AG04450 (cell line): ENCODE measurements at regions not wholly inside any gene's neighbourhood (a gene's known extent, or its start where the extent isn't known, plus 50 kb on each side); places are given as distances from the start of the nearest gene placed in this dataset.

Experiments
- CTCF ChIA-PET: fragments of 300-600, 350-600 bp; formaldehyde crosslinking; extraction: SDS; loops from one replicate; lab custom pipeline; 2022; ENCODE audit warnings: antibody characterized with exemption, inconsistent platforms; lab: Charles Lee
- POLR2A ChIA-PET: fragments of 350-600 bp; formaldehyde crosslinking; extraction: SDS; loops from one replicate; lab custom pipeline; 2021; ENCODE audit warnings: antibody characterized with exemption, inconsistent platforms; lab: Yijun Ruan, JAX
- DNase-seq: peaks from one replicate; pipeline ENCODE4 v3.0.0-alpha.2; 2011; ENCODE audit warnings: low read depth, low spot score
- H3K27ac ChIP-seq: one replicate; pipeline ENCODE4 v1.5.1; 2012; ENCODE audit warnings: low read depth, low read length, control low read depth
- H3K27me3 ChIP-seq: one replicate; pipeline ENCODE4 v1.6.0; 2012; ENCODE audit warnings: low read length; ENCODE audit not compliant: control insufficient read depth, insufficient read depth
- H3K4me3 ChIP-seq: 2 replicates; pipeline ENCODE4 v1.5.1; 2011; ENCODE audit warnings: mild to moderate bottlenecking, low read depth, low read length, control low read depth
- H3K9me3 ChIP-seq: 2 replicates; pipeline ENCODE4 v1.5.1; 2012; ENCODE audit warnings: low read length; ENCODE audit not compliant: control insufficient read depth, insufficient read depth
- CTCF ChIP-seq: IDR thresholded peaks from 2 replicates; pipeline ENCODE4 v1.5.1; 2011; ENCODE audit warnings: low read depth, low read length, control low read depth, inconsistent platforms

GRCh38 chr16:66008136-66008535, 358.4 kb upstream of the CDH5 start:
- CTCF ChIA-PET, result interaction anchor here (0.7 to 1.0 kb wide), 2 partner anchors 16 to 336 kb away, joined by 3 to 7 read pairs; no protein-coding TSS in a partner anchor
- POLR2A ChIA-PET, result interaction anchor here (0.8 kb wide), 1 partner anchor 887 kb away, joined by 5 read pairs; no protein-coding TSS in a partner anchor
- TF ChIP-seq CTCF, result no peak
- DNase-seq, result no peak
- Histone ChIP-seq H3K9me3 (no peaks in the 10 kb centered on the region), H3K27ac (no peak overlapping the region), H3K4me3 (no peak overlapping the region), H3K27me3 (peaks cover 2% of the 10 kb centered on the region)

- CTCF ChIA-PET, result interaction anchor here (0.7 to 1.0 kb wide), 3 partner anchors 17 to 337 kb away, joined by 3 to 7 read pairs (median 4); no protein-coding TSS in a partner anchor
- no peak for TF ChIP-seq CTCF
- Histone ChIP-seq H3K27ac (no peak overlapping the region), H3K9me3 (no peaks in the 10 kb centered on the region), H3K27me3 (peaks cover 2% of the 10 kb centered on the region), H3K4me3 (no peak overlapping the region)
- POLR2A ChIA-PET, result interaction anchor here (0.8 kb wide), 1 partner anchor 887 kb away, joined by 5 read pairs; no protein-coding TSS in a partner anchor
- DNase-seq, result peak; percentile 63
These were observed 358.8 kb upstream of the CDH5 start for GRCh38 chr16:66007717-66008116.

- ChIA-PET CTCF (no interaction called here), POLR2A (no interaction called here)
- no peaks in the 10 kb centered on the region for H3K9me3 ChIP-seq
- H3K27me3 ChIP-seq, result peaks cover 2% of the 10 kb centered on the region
- TF ChIP-seq CTCF, result no peak
- H3K27ac ChIP-seq, result no peak overlapping the region
- DNase-seq, result no peak
- H3K4me3 ChIP-seq, result no peak overlapping the region
These were observed 360.0 kb upstream of the CDH5 start for GRCh38 chr16:66006485-66006884.

- Histone ChIP-seq H3K9me3 (no peaks in the 10 kb centered on the region), H3K27me3 (peaks cover 2% of the 10 kb centered on the region), H3K4me3 (no peak overlapping the region), H3K27ac (no peak overlapping the region)
- no peak for DNase-seq
- ChIA-PET POLR2A (no interaction called here), CTCF (no interaction called here)
- no peak for TF ChIP-seq CTCF
These were observed 361.8 kb upstream of the CDH5 start for GRCh38 chr16:66004699-66005098.

GRCh38 chr16:66003201-66003600, 363.3 kb upstream of the CDH5 start:
- TF ChIP-seq CTCF, result no peak
- Histone ChIP-seq H3K4me3 (no peak overlapping the region), H3K9me3 (no peaks in the 10 kb centered on the region), H3K27me3 (peaks cover 2% of the 10 kb centered on the region), H3K27ac (no peak overlapping the region)
- ChIA-PET CTCF (no interaction called here), POLR2A (no interaction called here)
- peak; percentile 36 for DNase-seq
